ENCODE measurements at regions not wholly inside any gene's neighbourhood (a gene's known extent, or its start where the extent isn't known, plus 50 kb on each side); places are given as distances from the start of the nearest gene placed in this dataset.

GRCh38 chr4:177201614-177202013 is 108.1 kb upstream of the NEIL3 start:
- TF ChIP-seq GATA3 (IDR thresholded peaks at IDR 0.05; ENCODE audit: low read depth, low read length) (no peak), GATA2 (IDR thresholded peaks at IDR 0.05; ENCODE audit: low read depth, low read length) (no peak)
